ENCODE measurements at regions not wholly inside any gene's neighbourhood (a gene's known extent, or its start where the extent isn't known, plus 50 kb on each side); places are given as distances from the start of the nearest gene placed in this dataset.

DNA sequence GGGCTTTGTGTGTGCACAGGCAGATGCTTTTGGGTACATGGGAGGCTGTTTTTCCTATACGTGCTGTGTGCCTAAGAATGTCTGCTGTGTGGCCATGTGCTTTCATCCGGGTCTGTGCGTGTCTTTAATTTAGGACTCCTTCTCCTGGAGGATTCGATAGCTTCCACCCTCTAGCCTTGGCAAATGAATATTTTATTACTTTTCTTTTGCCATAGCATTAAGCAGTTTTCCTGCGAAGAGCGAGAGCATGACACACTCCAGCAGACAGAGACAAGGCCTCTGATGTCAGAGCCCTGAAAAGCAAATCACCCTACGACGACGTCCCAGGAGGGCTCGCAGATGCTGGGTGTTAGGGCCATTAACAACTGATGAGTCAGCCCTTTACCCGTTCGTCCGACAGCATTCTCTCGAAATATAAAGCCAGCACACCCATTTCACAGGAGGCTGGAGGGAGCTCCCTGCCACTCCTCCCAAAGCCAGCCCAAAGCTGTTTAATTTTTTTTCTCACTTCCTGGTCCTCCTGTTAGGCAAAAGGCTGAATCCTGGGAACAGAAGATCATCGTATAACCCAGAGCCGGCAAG, 311.3 kb upstream of the ZMIZ1 start:
- peak; percentile 39; the same call in 1 of the 2 replicates for TF ChIP-seq NFIC (IDR thresholded peaks at IDR 0.05)
- TF ChIP-seq RAD21 (IDR thresholded peaks at IDR 0.05; ENCODE audit: low read depth), result 0 out of 2 replicates have a peak, but pooled peaks have one; percentile 6
- TF ChIP-seq EGR1 (IDR thresholded peaks at IDR 0.05), result no peak
- peak; percentile 21; the same call in 1 of the 2 replicates for TF ChIP-seq YY1 (IDR thresholded peaks at IDR 0.05; ENCODE audit: low read depth)

Measured in Ishikawa (cell line).